ENCODE measurements at regions not wholly inside any gene's neighbourhood (a gene's known extent, or its start where the extent isn't known, plus 50 kb on each side); places are given as distances from the start of the nearest gene placed in this dataset.
"Not testable (repeated sequence)": the region's sequence is repeated elsewhere in the genome, so short reads cannot be mapped to it uniquely, and the experiment has no call there.

DNA sequence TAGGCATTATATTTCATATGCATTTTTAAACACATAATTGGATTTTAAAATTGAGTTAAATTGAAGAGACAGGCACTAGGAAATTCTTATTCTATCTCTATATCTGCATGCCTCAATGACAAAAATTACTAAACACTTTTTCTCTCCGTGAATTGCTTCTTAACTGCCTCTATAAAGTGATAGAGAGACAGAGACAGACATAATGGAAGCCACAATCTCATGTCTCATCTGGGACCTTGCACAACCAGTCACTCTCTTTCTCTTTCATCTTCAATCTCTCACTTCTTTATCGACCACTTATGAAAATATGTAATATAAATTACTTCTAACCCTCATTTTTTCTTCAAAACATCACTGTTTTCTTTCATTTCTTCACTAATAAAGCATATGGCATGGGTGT is 238.9 kb upstream of the ZNF804A start:
- no peak for DNase-seq

DNA sequence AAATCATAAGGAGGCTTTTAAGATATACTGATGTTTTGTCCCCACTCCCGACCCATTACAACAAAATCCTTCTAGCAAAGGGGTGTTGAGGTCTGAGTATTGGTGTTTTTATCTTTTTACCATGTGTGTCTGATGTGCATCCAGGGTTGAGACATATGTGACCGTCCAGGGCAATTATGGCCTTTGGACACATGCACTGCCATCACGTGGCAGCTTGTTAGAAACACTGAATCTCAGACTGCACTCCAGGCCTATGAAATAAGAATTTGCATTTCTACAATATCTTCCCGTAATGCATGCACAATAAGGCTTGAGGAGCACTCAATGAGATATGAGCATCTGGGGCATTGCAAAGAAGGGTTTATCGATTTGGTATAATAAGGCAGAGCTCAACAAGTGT is 235.1 kb upstream of the ZNF804A start:
- DNase-seq, result no peak

DNA sequence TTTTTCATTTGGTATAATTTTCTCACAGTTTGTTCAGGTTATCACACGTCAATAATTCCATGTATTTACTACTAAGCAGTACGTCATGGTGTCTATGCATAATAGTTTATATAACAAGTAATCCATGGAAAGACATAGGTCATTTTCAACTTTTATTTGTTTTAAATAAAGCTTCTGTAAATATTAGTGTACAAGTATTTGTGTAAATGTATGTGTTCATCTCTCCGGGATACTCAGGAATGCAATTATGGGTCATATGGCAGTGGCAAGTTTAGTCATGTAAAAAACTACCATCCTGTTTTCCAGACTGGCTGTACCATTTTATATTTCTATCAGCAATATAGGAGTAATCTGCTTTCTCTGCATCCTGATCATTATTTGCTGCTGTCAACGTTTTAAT is 231.1 kb upstream of the ZNF804A start:
- DNase-seq, result no peak

DNA sequence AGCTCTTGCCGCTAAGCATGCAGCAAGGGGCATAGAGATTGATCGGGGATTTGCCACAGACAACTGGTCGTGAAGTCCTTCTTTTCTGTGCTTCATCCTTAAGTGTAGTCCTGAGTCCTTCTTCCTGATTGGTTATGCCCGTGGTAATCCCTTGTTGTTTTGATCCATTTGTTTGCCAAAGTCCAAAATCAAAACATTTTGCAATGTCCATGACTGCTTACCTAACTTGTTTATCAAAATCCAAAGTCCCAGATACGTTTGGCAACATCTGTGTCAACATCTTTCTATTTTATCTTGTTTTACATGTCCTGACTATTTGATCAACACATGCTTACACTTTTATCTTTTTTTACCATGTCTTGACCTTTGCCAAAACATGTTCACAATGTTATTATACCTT is 229.0 kb upstream of the ZNF804A start:
- DNase-seq, result no peak

DNA sequence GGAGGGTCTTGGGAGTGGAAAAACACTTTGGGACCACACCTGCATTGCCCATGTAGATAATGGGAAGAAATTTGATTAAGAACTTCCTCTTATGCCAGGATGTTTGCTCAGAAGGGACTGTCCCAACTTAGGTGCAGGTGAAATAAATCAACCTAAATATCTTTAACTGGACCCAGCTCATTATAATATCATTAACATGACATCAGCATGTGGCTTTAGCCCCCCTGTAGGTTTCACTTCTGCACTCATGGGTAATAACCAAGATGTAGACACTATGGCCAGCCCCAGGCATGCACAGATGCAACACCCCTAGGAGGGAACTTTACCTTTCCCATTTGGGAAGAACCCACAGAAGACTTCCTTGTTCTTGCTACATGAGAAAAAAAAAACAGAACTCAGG is 227.4 kb upstream of the ZNF804A start:
- no peak for DNase-seq

DNA sequence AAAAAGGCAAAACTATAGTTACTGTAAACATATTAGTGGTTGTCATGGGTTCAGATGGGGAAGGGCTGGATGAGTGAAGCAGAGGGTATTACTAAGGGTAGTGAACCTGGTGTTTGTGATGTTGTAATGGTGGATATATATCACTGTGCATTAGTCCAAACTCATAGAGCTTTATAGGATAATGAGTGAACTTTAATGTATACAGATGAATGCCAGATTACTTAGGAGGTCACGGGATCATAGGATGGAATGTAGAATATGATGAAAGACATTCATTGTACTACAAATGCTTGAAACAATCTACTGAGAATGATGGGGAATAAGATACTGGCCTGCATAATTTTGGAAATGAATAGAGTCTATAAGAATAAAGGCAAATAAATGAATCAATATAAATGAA is 226.7 kb upstream of the ZNF804A start:
- DNase-seq, result no peak

DNA sequence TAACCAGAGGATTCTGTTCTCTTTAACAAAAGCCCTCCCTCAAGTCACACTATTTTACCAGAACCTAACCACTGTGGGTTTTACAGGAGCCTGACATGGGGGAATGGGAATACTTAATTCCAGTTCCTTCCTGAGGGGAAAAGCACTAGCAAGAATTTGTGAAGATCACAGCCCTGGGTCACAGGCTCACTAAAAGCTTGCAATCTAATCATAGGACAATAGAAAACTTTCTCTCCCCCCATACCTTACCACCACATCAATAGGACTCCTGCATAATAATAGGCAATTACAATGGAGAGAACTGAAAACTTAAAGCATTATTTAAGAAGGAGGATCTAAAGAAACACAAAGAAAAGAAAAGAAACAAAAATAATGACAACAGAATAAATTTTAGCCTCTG is 225.8 kb upstream of the ZNF804A start:
- no peak for DNase-seq

DNA sequence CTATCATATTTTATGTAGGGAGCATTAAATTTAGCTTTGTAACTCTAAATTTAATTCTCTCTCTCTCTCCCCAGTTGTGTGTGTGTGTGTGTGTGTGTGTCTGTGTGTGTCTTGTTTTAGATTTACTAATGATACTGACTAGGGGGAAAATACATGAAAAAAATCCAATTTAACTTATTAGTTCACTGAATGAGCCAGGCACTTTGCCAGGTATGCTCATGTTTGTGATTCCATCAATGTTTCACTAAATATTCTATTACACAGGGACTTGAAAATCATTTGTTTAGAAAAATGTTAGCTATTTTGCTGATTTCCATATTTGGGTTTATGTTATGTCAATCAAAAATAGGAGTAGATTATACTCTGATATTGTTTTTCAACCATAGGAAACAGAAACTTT is 203.7 kb upstream of the ZNF804A start:
- no peak for DNase-seq

DNA sequence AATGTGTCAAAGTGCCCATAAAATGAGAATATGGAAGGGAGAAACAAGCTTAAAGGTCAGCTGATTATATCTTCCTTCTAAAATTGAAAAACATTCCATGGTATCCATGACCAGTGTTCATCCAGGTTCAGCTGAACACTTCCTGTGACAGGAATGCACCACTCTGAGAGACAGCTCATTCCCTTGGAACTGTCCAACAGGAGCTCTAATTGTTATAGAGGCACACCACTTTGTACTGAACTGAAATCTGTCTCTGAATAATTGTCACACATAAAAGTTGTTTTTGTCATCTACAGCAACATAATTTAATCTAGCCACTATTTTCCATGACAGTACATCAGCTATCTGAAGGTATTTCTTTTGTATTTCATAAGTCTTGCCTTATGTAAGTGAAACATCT is 195.9 kb upstream of the ZNF804A start:
- no peak for DNase-seq

DNA sequence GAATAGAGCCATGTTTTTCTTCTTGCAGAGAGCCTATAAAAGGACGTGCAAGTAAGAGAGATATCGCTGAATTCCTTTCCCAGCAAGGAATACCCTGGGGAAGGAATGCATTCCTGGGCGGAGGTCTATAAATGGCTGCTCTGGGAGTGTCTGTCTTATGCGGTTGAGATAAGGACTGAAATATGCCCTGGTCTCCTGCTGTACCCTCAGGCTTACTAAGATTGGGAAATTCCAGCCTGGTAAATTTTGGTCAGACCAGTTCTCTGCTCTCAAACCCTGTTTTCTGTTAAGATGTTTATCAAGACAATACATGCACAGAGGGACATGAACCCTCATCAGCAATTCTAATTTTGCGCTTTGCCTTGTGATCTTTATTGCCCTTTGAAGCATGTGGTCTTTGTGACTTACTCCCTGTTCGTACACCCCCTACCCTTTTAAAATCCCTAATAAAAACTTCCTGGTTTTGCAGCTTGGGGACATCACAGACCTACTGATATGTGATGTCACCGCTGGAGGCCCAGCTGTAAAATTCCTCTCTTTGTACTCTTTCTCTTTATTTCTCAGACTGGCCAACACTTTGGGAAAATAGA is 191.2 kb upstream of the ZNF804A start:
- not testable (repeated sequence) for DNase-seq

DNA sequence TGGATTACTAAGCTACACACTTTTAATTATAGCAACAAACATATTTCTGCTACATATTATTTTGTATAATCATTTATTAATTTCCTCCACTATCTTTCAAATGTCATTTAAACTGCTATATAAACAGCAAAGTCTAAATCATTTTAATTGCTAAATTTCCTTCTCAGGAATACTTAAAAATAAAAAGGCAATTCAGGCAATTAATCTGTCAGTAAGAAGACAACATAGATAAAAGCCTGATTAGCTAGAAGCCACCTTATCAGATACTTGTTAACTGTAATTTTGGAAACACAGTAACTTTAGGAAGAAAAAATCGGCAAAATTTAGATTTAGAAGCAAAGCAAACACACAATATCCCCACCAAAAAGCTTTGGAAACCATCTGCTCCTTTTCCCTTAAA is 188.2 kb upstream of the ZNF804A start:
- no peak for DNase-seq

DNA sequence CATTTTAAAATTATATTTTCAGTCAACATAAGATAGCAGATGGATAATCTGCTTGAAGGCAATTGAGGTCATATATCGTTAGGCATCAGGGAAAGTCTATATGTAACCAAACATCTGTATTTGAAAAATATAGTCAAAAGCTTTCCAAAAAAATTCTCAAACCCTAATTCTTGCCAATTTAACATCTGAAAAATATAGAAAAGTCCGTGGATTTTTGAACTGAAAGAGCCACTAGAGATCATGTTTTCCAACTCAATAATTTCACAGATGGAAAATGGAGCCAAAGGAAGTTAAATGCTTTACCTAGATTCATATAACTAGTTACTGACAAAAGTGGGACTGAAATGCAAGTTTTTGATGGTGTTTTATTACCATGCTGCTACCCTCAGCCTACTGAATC is 185.1 kb upstream of the ZNF804A start:
- no peak for DNase-seq

DNA sequence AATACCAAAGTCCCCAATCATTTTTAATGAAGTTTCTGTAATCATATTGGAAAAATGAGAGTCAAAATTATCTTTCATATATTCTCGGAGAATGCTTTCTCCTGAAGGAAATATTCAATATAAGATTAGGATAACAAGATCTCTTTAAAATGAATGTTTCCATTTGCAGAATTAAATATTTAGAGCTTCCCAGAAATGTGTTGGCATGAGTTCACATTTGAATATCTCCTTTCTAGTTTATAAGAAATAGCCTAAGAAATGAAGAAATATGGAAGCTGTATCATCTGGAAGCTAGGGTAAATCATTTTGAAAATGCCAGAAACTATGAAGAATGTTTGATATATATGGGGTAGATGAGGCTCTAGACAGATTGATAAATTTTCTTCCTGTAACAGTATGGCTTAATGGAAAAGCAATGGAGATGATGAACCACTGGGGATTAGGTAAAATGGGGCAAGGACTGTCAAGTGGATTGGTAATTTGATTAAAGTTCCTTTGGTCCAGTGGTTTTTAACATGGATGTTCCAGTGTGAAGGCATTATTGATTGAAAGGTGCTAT is 184.6 kb upstream of the ZNF804A start:
- no peak for DNase-seq

DNA sequence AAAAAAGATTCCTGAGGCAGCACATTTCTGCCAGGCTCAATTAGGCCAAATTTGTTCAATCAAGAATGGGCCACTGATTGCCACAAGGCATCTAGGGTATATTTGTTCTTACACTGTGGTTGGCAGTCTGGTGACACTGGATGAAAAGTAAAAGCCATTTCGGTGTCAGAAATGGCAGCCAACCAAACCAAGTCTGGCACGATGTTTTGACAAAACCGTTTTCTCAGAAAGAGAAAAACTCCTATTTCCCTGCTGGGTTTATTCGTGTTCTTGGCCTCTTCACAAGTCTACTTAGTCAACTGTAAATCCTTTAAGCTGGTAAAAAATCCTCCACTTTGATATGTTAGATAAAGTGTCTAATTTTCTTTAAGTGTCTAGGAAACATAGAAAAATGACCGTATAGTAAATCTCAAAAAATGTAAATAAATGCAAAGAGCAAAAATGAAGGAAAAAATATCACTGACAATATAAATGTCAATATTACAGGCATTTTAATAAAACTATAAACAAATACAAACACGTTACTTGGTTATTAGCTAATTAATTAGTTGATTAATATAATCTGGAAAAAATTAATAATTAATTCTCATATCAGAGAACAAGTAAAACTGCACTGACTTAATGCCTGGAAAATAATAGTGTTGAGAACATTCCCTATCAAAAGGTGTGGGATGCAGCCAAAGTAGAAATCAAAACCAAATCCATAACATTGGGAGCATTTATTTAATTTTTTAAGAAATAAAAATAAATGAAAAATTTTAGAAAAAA is 182.0 kb upstream of the ZNF804A start:
- DNase-seq, result no peak

DNA sequence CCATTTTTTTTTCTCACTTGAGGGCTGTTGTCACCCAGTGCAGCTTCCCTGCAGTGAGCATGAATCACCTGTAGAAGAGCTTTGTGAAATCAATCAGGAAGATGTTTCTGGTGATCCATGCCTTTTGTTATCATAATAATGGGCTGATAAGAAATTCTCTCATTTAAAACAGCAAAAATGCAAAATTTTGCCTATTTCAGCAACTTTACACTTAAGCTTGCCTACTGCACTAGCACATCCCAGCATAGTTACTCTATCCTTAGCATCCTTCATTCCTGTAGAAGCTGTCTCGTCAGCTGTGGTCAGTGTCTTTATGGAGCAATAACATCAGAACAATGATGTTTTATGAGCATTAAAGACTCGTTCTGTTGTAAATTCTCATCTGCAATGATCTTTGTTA is 178.6 kb upstream of the ZNF804A start:
- no peak for DNase-seq

DNA sequence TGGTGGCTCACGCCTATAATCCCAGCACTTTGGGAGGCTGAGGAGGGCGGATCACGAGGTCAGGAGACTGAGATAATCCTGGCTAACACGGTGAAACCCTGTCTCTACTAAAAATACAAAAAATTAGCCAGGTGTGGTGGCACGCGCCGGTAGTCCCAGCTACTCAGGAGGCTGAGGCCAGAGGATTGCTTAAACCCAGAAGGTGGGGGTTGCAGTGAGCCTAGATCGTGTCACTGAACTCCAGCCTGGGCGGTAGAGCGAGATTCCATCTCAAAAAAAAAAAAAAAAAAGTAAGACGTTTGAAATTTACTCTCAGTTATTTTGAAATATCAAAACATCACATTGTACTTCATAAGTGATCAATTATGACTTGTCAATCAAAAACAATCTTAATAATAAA is 176.9 kb upstream of the ZNF804A start:
- not testable (repeated sequence) for DNase-seq

DNA sequence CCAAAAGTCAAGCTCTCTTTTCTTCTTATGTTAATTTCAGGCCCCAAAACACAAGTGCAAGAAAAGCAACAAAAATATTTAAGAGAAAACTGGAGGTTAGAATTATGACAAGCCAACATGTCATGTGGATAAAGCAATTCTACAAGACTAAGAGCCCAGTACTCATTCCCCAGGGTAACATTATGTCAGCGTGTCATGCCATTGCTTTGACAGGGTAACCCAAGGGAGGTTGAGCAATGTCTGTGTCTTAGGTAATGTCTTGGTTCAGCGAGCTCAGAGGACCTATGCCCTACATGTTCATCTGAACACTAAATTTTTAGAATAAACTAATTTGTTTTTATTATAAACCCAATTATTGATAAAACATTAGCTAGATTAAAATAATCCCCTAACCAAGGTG is 173.2 kb upstream of the ZNF804A start:
- DNase-seq, result no peak

DNA sequence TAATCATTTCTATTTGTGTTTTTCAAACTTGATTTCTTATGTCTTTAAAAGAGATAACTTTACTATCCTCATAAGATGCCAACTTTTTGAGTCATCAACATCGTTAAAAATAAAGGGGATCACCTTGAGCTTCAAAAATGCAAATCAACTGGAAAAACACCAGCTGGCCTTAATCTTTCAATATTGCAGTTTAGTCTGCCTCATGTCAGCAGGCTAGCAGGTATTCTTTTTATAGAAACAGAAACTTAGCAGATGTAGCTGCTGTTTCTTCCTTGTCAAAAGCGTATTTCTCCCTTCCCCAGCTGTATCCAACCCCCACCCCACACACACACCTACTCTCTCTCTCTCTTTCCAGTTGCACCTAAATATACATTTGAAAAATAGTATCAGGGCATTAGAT is 154.1 kb upstream of the ZNF804A start:
- DNase-seq, result no peak

DNA sequence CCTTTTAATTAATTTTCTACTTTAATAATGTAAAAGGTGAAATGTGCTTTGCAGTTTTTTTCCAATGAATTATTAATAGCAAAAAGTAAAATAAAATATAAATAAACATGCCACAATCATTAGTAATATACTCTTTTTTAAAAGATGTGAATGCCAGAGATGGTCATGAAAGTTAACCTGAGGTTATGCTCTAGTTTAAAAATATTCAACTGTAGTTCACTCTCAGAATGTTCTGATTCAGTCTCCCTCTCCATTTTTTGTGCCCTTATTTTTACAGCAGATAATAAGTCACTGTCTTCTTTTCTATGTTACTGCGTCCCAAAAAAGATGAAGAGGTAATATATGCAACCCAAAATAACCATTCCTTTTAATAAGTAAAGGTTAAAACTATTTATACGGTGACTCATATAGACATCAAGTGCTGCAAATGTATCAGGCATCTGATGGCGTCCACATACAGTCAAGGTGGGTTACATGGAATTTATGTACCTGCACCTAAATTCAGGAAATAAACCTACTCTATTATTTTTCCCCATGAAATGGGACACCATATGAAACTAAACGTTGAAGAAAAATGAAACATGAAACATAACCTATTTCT is 153.6 kb upstream of the ZNF804A start:
- DNase-seq, result no peak

DNA sequence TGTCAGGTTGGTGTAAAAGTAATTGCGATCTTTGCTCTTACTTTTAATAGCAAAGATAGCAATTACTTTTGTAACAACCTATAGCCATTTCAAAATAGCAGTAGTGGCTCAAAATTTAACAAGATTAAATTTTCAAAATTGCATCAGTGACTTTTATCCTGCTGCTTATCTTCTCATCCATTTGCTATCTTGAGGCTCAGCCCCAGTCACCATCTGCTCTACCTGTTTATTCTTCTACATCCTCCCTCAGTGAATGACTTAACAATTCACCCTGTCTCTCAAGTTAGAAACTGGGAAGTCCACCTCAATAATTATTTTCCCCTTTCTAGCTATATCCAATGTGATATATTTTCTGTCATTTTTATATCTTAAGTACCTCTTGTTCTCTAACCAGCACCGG is 148.6 kb upstream of the ZNF804A start:
- DNase-seq, result no peak

DNA sequence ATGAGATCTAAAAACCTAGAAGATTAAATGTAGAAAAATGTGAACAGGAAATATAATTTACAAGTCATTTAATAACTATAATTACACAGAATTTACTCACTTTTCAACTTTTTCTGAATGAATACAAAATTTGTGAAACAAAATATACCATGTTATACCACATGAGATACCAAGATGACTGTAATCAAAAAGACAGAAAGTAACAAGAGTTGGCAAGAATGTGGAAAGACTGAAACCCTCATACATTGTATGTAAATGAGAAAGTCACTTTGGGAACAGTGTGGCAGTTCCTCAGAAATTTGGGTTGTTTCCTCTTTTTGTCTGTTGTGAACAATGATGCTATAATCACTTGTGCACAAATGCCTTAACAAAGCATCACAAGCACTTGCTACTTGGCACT is 145.4 kb upstream of the ZNF804A start:
- DNase-seq, result no peak

DNA sequence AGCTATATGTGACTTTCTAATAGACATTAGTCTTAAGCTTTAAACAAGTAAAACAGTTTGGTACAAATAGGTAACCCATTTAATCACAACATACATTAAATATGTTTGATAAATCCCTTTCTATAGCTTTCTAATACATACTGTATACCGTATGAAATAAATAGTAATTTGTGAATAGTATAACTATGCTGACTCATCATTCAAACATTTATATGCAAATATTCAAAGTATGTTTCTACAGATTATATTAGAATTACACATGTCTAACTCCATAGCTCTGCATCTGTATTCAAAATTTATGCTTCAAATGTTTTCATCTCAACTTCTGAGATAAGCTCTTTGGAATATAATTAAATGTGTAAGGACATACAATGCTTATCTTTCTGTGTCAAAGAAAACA is 142.7 kb upstream of the ZNF804A start:
- no peak for DNase-seq

DNA sequence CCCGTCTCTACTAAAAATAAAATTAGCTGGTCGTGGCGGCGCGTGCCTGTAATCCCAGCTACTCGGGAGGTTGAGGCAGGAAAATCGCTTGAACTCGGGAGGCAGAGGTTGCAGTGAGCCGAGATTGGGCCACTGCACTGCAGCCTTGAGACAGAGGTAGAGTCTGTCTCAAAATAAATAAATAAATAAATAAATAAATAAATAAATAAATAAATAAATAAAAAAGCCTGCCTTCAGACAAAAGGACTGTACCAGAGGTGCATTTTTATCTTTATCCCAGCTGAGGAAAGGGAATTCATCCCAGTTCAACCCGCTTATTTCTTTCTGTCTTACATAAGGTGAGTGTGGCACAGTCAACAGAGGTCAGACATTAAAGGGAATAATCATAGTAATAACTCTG is 141.6 kb upstream of the ZNF804A start:
- DNase-seq, result not testable (repeated sequence)

Measured in right kidney (tissue), 1 donor.